CD4-positive, CD25-positive, alpha-beta regulatory T cell (primary cell): ENCODE measurements at regions not wholly inside any gene's neighbourhood (a gene's known extent, or its start where the extent isn't known, plus 50 kb on each side); places are given as distances from the start of the nearest gene placed in this dataset.
"Not testable (repeated sequence)": the region's sequence is repeated elsewhere in the genome, so short reads cannot be mapped to it uniquely, and the experiment has no call there.

Experiments
- ATAC-seq, 2 donors: fragments of 150-1000 bp; cut with Tn5 transposase; one replicate each; pipeline ENCODE4 v1.10.0; 2021; ENCODE audit warnings: low read depth in 2 of 2, moderate number of reproducible peaks in 2 of 2, moderate library complexity in 1 of 2
- DNase-seq, 3 donors: peaks; one replicate each; pipeline versions ENCODE4 v3.0.0 to v3.0.0-alpha.2; 2012 to 2022; ENCODE audit warnings: mixed read lengths in 1 of 3
- H3K27ac ChIP-seq: one replicate; pipeline ENCODE4 v1.7.0; 2013; ENCODE audit warnings: mild to moderate bottlenecking, low read length; ENCODE audit not compliant: insufficient read depth, poor library complexity, severe bottlenecking
- H3K27me3 ChIP-seq: one replicate; pipeline ENCODE4 v1.7.0; 2013; ENCODE audit warnings: low read length; ENCODE audit not compliant: control insufficient read depth, insufficient read depth
- H3K36me3 ChIP-seq: one replicate; pipeline ENCODE4 v1.7.0; 2013; ENCODE audit warnings: mild to moderate bottlenecking, low read length, moderate library complexity; ENCODE audit not compliant: control insufficient read depth, insufficient read depth
- H3K4me1 ChIP-seq: 2 replicates; pipeline ENCODE4 v1.7.0; 2013; ENCODE audit warnings: mild to moderate bottlenecking, low read length; ENCODE audit not compliant: insufficient read depth, control insufficient read depth, poor library complexity, severe bottlenecking
- H3K4me3 ChIP-seq: one replicate; pipeline ENCODE4 v1.7.0; 2013; ENCODE audit warnings: low read depth, mild to moderate bottlenecking, low read length, moderate library complexity
- H3K9me3 ChIP-seq, 2 experiments: 1 replicate in 1 of 2; 2 replicates in 1 of 2; pipeline ENCODE4 v1.7.0; 2013; ENCODE audit warnings: low read length in 2 of 2, mild to moderate bottlenecking in 1 of 2, moderate library complexity in 1 of 2; ENCODE audit not compliant: control insufficient read depth in 2 of 2
- H3K27ac Mint-ChIP-seq, 3 donors: one replicate each; pipeline ENCODE4 v1.8.0; 2020 to 2022; ENCODE audit warnings: mild to moderate bottlenecking in 3 of 3, mixed read lengths in 3 of 3, moderate library complexity in 2 of 3
- H3K27me3 Mint-ChIP-seq: one replicate; pipeline ENCODE4 v1.8.0; 2022; ENCODE audit warnings: mild to moderate bottlenecking, mixed read lengths
- H3K36me3 Mint-ChIP-seq: one replicate; pipeline ENCODE4 v1.8.0; 2020; ENCODE audit warnings: mixed read lengths
- H3K4me1 Mint-ChIP-seq, 4 donors: one replicate each; pipeline ENCODE4 v1.8.0; 2020 to 2022; ENCODE audit warnings: mixed read lengths in 4 of 4, mild to moderate bottlenecking in 1 of 4
- H3K4me3 Mint-ChIP-seq, 4 donors: one replicate each; pipeline ENCODE4 v1.8.0; 2020 to 2022; ENCODE audit warnings: mild to moderate bottlenecking in 4 of 4, mixed read lengths in 4 of 4, moderate library complexity in 3 of 4
- H3K9me3 Mint-ChIP-seq, 7 donors: one replicate each; pipeline ENCODE4 v1.8.0; 2020 to 2022; ENCODE audit warnings: mixed read lengths in 7 of 7, mild to moderate bottlenecking in 3 of 7, moderate library complexity in 2 of 7

- not testable (repeated sequence) for H3K36me3 ChIP-seq, H3K27ac Mint-ChIP-seq, H3K4me3 Mint-ChIP-seq, H3K27ac ChIP-seq, H3K4me3 ChIP-seq, H3K27me3 Mint-ChIP-seq, H3K27me3 ChIP-seq, H3K9me3 ChIP-seq, H3K36me3 Mint-ChIP-seq, H3K4me1 ChIP-seq, H3K9me3 Mint-ChIP-seq, ATAC-seq, H3K4me1 Mint-ChIP-seq, DNase-seq
Measured at GRCh38 chr17:20521532-20521931, 54.2 kb upstream of the LGALS9B start.

GRCh38 chr17:20518462-20518861 lies 51.1 kb upstream of the LGALS9B start:
- DNase-seq, ATAC-seq, H3K9me3 Mint-ChIP-seq, H3K36me3 ChIP-seq, H3K27ac Mint-ChIP-seq, H3K4me1 ChIP-seq, H3K27me3 ChIP-seq, H3K4me3 Mint-ChIP-seq, H3K9me3 ChIP-seq, H3K27me3 Mint-ChIP-seq, H3K36me3 Mint-ChIP-seq, H3K27ac ChIP-seq, H3K4me1 Mint-ChIP-seq, H3K4me3 ChIP-seq: not testable (repeated sequence)

- not testable (repeated sequence) for DNase-seq, H3K4me3 ChIP-seq, H3K9me3 Mint-ChIP-seq, H3K27ac Mint-ChIP-seq, H3K4me3 Mint-ChIP-seq, H3K27ac ChIP-seq, H3K4me1 ChIP-seq, H3K36me3 ChIP-seq, H3K27me3 ChIP-seq, H3K9me3 ChIP-seq, H3K27me3 Mint-ChIP-seq, H3K36me3 Mint-ChIP-seq, H3K4me1 Mint-ChIP-seq
- ATAC-seq, result peak in 1 of 2 donors; percentile 53
Measured at GRCh38 chr17:20517392-20517791, 50.1 kb upstream of the LGALS9B start.
